CD4-positive, alpha-beta T cell treated with Interleukin-6 at 100 ng/mL for 8 hours (primary cell): ENCODE measurements at regions not wholly inside any gene's neighbourhood (a gene's known extent, or its start where the extent isn't known, plus 50 kb on each side); places are given as distances from the start of the nearest gene placed in this dataset.
"Not testable (repeated sequence)": the region's sequence is repeated elsewhere in the genome, so short reads cannot be mapped to it uniquely, and the experiment has no call there.

Experiments used
- DNase-seq: peaks from one replicate; pipeline ENCODE4 v3.0.0-alpha.2; 2020; ENCODE audit warnings: mixed read lengths, low spot score

DNA sequence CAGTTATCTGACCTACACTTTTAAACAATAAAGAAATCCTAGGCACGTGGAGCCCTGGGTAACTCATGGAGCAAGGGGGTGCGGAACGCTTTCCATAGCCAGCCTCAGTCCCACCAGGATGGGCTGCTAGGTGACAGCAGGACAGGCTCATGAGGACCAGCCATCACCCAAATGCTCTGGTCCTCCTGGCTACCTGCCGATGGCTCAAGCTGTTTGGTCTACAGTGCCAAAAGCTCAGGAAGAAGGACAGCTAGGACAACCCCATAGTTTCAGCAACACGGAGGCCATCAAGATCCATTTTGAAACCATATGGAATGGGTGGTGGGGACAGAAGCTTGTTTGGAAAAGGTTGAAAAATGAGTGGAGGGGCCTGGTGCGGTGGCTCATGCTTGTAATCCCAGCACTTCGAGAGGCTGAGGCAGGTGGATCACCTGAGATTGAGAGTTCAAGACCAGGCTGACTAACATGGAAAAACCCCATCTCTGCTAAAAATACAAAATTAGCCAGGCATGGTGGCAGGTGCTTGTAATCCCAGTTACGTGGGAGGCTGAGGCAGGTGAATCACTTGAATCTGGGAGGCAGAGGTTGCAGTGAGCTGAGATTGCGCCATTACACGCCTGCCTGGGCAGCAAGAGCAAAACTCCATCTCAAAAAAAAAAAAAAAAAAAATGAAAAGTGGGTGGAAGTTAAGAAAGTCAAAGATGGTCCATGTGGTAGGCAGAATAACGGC lies 93.7 kb upstream of the ALDH3B2 start:
- DNase-seq = not testable (repeated sequence)

GRCh38 chr11:67761211-67761610 lies 86.8 kb upstream of the ALDH3B2 start:
- DNase-seq = not testable (repeated sequence)

GRCh38 chr11:67759321-67759720 lies 84.9 kb upstream of the ALDH3B2 start:
- DNase-seq = not testable (repeated sequence)

DNA sequence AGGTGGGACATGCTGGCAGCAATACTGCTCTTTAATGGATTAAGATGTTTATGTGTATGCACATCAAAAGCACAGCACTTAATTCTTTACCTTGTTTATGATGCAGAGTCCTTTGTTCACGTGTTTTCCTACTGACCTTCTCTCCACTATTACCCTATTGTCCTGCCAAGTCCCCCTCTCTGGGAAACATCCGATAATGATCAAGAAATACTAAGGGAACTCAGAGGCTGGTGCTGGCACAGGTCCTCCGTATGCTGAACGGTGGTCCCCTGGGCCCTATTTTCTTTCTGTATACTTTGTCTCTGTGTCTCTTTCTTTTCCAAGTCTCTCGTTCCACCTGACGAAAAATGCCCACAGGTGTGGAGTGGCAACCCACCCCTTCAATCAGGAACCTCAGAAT lies 84.0 kb upstream of the ALDH3B2 start:
- DNase-seq = not testable (repeated sequence)

- DNase-seq = not testable (repeated sequence)
Measured at GRCh38 chr11:67758009-67758408, 83.6 kb upstream of the ALDH3B2 start.

GRCh38 chr11:67753820-67754219 lies 79.4 kb upstream of the ALDH3B2 start:
- DNase-seq = not testable (repeated sequence)

DNA sequence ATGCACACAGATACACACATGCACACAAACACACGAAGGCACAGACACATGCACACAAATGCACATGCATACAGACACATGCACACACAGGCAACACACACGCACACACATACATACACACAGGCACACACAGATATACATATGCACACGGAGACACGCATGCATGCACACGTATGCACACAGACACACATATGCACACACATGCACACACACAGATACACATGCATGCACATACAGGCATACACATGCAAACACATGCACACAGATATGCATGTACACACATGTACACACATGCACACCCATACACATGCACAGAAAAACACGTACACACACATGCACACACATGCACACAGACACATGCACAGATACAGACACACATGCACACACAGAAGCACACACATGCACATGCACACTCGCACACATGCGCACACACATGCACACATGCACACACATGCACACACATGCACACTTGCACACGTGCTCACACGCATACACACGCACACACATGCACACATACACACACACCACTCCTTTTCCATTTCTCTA lies 70.8 kb upstream of the ALDH3B2 start:
- DNase-seq = no peak

GRCh38 chr11:67744231-67744630 lies 69.8 kb upstream of the ALDH3B2 start:
- not testable (repeated sequence) for DNase-seq

DNA sequence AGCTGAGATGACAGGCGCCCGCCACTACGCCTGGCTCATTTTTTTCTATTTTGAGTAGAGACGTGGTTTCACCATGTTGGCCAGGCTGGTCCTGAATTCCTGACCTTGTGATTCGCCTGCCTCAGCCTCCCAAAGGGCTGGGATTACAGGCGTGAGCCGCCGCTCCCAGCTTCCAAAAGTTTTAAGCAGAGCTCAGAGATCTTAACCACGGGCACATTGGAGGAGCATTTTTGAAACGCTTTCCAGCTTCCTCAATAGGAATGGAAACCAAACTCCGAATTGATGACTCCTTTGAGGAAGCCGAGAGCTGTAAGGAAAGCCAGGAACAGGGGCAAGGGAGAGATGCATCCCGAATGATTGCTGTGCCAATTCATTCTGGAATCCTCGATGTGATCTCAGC lies 63.8 kb upstream of the ALDH3B2 start:
- not testable (repeated sequence) for DNase-seq

DNA sequence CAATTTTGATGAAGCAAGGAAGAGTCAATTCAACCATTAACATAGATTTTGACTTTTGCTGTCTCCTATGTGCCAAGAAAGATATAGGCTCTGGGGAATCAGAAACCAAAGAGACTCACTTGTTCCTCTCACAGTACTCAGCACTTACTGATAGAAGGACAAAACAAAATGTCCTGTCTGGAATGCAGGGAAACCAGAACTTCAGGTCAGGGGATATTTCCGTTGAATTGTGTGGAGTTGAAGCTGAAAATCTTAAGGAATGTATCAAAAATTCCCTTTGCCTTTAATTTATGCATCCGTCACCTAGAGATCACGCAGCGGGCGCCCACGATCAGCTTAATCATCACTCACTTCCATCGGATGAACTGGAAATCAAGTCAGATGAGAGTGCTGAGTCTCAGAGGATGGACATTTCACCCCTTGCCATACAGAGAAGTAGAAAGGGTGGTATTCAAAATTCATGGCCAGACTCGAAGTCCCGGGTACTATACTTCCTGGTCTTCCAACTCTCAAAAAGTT lies 63.2 kb upstream of the ALDH3B2 start:
- DNase-seq = not testable (repeated sequence)

DNA sequence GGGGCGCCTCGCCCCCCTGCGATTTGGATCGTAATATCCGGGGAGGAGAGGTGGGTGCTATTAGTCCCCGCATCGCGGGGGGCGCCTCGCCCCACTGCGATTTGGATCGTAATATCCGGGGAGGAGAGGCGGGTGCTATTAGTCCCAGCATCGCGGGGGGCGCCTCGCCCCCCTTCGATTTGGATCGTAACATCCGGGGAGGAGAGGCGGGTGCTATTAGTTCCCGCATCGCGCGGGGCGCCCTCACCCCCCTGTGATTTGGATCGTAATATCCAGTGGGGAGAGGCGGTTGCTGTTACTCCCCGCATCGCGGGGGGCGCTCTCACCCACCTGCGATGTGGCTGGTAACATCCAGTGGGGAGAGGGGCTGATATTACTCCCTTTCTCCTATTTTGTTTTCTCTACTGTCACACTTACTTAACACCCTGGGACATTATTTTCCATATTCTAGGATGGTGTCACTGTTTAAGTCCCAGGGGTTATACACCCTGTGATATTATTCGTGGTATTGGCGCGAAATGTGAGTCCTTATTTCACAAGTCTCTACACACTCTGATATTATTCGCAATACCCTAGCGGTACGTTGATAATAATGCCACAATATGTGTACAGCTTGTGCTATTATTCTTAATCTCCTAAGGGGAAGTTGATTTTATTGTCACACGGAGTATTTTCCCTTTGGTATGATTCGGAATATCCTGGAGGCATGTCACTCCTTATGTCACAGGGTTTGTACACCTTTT lies 57.8 kb upstream of the ALDH3B2 start:
- DNase-seq = peak; percentile 11

DNA sequence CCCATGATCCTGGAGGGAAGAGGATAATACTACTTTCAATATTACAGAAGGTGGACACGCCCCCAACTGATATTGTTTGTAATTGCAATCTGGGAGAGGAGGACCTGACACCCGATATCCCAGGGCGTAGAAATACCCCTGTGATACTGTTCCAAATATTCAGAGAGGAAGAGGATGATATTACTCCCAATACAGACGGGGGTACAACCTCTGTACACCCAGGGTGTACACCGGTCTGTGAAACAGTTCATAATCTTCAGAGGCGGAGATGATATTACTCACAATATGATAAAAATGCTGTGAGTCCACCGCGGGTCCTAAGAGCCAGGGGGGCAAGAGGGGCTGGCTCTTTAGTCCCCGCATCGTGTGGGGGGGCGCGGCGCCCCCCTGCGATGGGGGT lies 57.2 kb upstream of the ALDH3B2 start:
- DNase-seq = no peak

DNA sequence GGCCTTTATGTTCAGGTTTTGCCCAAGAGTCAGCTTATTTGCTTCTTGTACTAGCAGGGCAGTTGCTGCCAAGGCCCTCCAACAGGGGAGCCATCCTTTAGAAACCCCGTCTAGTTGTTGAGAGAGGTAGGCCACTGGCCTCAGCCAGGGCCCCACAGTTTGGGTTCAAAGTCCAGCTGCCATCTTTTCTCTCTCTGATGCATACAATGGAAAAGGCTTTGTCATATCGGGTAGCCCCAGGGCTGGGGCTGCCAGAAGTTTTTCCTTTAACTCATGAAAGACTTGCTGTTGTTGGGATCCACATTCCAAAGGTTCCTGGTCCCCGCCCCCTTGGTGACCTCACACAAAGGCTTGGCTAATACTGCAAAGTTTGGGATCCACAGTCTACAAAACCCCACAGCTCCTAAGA lies 53.7 kb upstream of the ALDH3B2 start:
- not testable (repeated sequence) for DNase-seq

DNA sequence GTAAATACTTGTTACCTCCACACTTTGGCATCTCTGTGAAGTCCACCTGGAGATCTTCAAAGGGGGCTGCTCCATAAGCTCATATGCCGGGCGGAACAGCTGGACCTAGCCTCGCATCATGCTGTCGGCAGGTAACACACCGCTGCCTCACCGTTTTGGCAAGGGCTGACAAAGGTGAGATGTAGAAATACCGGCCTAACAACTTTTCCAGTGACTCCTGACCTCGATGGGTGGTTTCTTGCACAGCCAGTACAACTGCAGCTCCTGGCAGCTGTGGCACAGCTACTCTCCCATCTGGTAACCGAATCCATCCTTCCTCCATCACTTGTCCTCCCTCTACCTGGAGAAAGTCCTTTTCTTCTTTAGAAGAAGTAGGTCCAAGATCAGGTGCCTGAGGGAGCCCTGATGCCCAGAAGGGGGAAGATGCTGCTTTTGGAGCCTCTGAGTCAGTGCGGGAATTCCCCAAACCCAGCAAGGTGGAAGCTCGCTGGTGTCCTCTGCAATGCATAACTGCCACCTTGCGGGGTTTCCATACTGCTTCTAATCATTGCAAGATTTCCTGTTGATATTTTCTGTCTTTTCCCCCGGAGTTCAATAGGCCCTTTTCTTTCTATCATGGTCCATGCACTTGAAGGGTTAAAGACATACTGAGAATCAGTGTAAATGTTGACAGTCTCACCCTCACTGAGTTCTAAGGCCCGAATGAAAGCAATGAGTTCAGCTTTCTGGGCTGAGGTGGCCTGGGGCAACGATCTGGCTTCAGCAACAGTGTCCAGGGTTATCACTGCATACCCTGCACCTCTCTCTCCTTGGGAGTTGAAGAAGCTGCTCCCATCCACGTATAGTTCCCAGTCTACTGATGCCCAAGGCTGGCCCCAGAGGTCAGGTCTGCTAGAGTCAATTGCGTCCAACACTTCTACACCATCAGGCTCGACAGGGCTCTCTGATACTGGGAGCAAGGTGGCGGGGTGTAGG lies 52.9 kb upstream of the ALDH3B2 start:
- not testable (repeated sequence) for DNase-seq
